ENCODE measurements at regions not wholly inside any gene's neighbourhood (a gene's known extent, or its start where the extent isn't known, plus 50 kb on each side); places are given as distances from the start of the nearest gene placed in this dataset.
"Not testable (repeated sequence)": the region's sequence is repeated elsewhere in the genome, so short reads cannot be mapped to it uniquely, and the experiment has no call there.

GRCh38 chr4:18421519-18421918, 400.0 kb upstream of the LCORL start (continued):
- TF ChIP-seq PATZ1 (CRISPR knock-in tag; IDR thresholded peaks at IDR 0.05; ENCODE audit: borderline replicate concordance) (no peak), BACH2 (CRISPR knock-in tag; IDR thresholded peaks at IDR 0.05; ENCODE audit: borderline replicate concordance) (no peak), ZC3H10 (CRISPR knock-in tag; IDR thresholded peaks at IDR 0.05) (no peak), OSR1 (CRISPR knock-in tag; IDR thresholded peaks at IDR 0.05) (no peak), GLIS3 (CRISPR knock-in tag; IDR thresholded peaks at IDR 0.05) (no peak), TOX (CRISPR knock-in tag; IDR thresholded peaks at IDR 0.05; ENCODE audit: borderline replicate concordance) (no peak), ZNF70 (CRISPR knock-in tag; IDR thresholded peaks at IDR 0.05) (no peak), CSRNP3 (CRISPR knock-in tag; IDR thresholded peaks at IDR 0.05) (no peak), ARNTL (CRISPR knock-in tag; IDR thresholded peaks at IDR 0.05; ENCODE audit: borderline replicate concordance, low read depth) (no peak), ZFP30 (CRISPR knock-in tag; IDR thresholded peaks at IDR 0.05) (no peak), ISL1 (CRISPR knock-in tag; IDR thresholded peaks at IDR 0.05) (no peak)

GRCh38 chr4:18419780-18420179, 398.2 kb upstream of the LCORL start:
- no peak for ATAC-seq
- no peak for TF ChIP-seq CREB5 (CRISPR knock-in tag; IDR thresholded peaks at IDR 0.05; ENCODE audit: low read depth)
- no peak for TF ChIP-seq SNAI2 (CRISPR knock-in tag; IDR thresholded peaks at IDR 0.05)
- TF ChIP-seq OSR1 (CRISPR knock-in tag; IDR thresholded peaks at IDR 0.05): no peak
- TF ChIP-seq ESRRG (CRISPR knock-in tag; IDR thresholded peaks at IDR 0.05): no peak
- no peak for TF ChIP-seq CSDC2 (CRISPR knock-in tag; IDR thresholded peaks at IDR 0.05)
- TF ChIP-seq TOX (CRISPR knock-in tag; IDR thresholded peaks at IDR 0.05; ENCODE audit: borderline replicate concordance): no peak
- no peak for TF ChIP-seq RARB (CRISPR knock-in tag; IDR thresholded peaks at IDR 0.05)
- TF ChIP-seq ZC3H10 (CRISPR knock-in tag; IDR thresholded peaks at IDR 0.05): no peak
- TF ChIP-seq ISL1 (CRISPR knock-in tag; IDR thresholded peaks at IDR 0.05): no peak
- TF ChIP-seq TCF4 (CRISPR knock-in tag; IDR thresholded peaks at IDR 0.05; ENCODE audit: borderline replicate concordance): no peak
- TF ChIP-seq PATZ1 (CRISPR knock-in tag; IDR thresholded peaks at IDR 0.05; ENCODE audit: borderline replicate concordance): no peak
- TF ChIP-seq POU6F1 (CRISPR knock-in tag; IDR thresholded peaks at IDR 0.05; ENCODE audit: borderline replicate concordance, low read depth): no peak
- no peak for TF ChIP-seq ZNF565 (CRISPR knock-in tag; conservative IDR thresholded peaks at IDR 0.05; ENCODE audit: low read depth)
- no peak for TF ChIP-seq ARNTL (CRISPR knock-in tag; IDR thresholded peaks at IDR 0.05; ENCODE audit: borderline replicate concordance, low read depth)
- no peak for TF ChIP-seq CSRNP3 (CRISPR knock-in tag; IDR thresholded peaks at IDR 0.05)
- TF ChIP-seq GLIS3 (CRISPR knock-in tag; IDR thresholded peaks at IDR 0.05): no peak
- TF ChIP-seq ZFP3 (CRISPR knock-in tag; IDR thresholded peaks at IDR 0.05): no peak
- no peak for TF ChIP-seq PPARA (CRISPR knock-in tag; IDR thresholded peaks at IDR 0.05; ENCODE audit: borderline replicate concordance)
- no peak for TF ChIP-seq ZNF8 (CRISPR knock-in tag; IDR thresholded peaks at IDR 0.05)

GRCh38 chr4:18418195-18418898, 396.8 kb upstream of the LCORL start:
- ATAC-seq: not testable (repeated sequence)

GRCh38 chr4:18417651-18418050, 396.1 kb upstream of the LCORL start:
- not testable (repeated sequence) for ATAC-seq

Data from SK-N-SH treated with all-trans-retinoic acid at 6 μM for 48 hours (cell line).